ENCODE measurements at regions not wholly inside any gene's neighbourhood (a gene's known extent, or its start where the extent isn't known, plus 50 kb on each side); places are given as distances from the start of the nearest gene placed in this dataset.

GRCh38 chr5:42241636-42242035 is 181.6 kb upstream of the GHR start:
- intact Hi-C loops (cut with micrococcal nuclease) = no loop called here
- Histone ChIP-seq H3K36me3 (ENCODE audit: control insufficient read depth in 2 of 2, extremely low read depth in 1 of 2, insufficient read depth in 2 of 2, low read length in 2 of 2) (no peaks in the 10 kb centered on the region), H3K79me2 (ENCODE audit: control insufficient read depth, insufficient read depth, low read length) (no peaks in the 10 kb centered on the region), H3K9me3 (replicated peaks; ENCODE audit: control insufficient read depth, insufficient read depth, low read length) (no peaks in the 10 kb centered on the region), H3K9ac (replicated peaks; ENCODE audit: extremely low read depth, insufficient read depth, low read length) (no peak overlapping the region), H4K20me1 (replicated peaks; ENCODE audit: control insufficient read depth, extremely low read depth, insufficient read depth, low read length) (no peaks in the 10 kb centered on the region), H3K27ac (ENCODE audit: insufficient read depth, low read depth, low read length) (no peak overlapping the region), H2AFZ (ENCODE audit: low read depth, low read length) (no peak overlapping the region), H3K4me3 (replicated peaks in 1 of 3; ENCODE audit: insufficient read depth in 1 of 3, low read depth in 1 of 3, low read length in 3 of 3) (no peak overlapping the region), H3K27me3 (ENCODE audit: control insufficient read depth in 2 of 2, insufficient read depth in 2 of 2, low read length in 2 of 2) (no peaks in the 10 kb centered on the region), H3K9me1 (replicated peaks; ENCODE audit: control insufficient read depth, extremely low read depth, insufficient read depth, low read length) (no peaks in the 10 kb centered on the region), H3K4me2 (ENCODE audit: insufficient read depth, low read length) (no peak overlapping the region), H3K4me1 (ENCODE audit: control insufficient read depth, extremely low read depth, insufficient read depth, low read length) (no peaks in the 10 kb centered on the region)
- DNase-seq (ENCODE audit: low read depth, low spot score) (no peak), FAIRE-seq (no peak)
- dilution Hi-C loops (cut with MboI; ENCODE audit: extremely low pct_ligation_motif_present, low sequenced_read_pairs) = no loop called here
- TF ChIP-seq EZH2 (IDR thresholded peaks at IDR 0.05; ENCODE audit: borderline replicate concordance, low read depth, low read length, severe bottlenecking) (no peak), JUN (IDR thresholded peaks at IDR 0.05; ENCODE audit: borderline replicate concordance, insufficient read depth, insufficient read length, low read depth) (no peak), FOS (IDR thresholded peaks at IDR 0.05; ENCODE audit: borderline replicate concordance, insufficient read depth, low read length) (no peak), CTCF (IDR thresholded peaks at IDR 0.05; ENCODE audit: extremely low read depth in 1 of 2, insufficient read depth in 1 of 2, low read depth in 1 of 2, low read length in 2 of 2) (no peak), MYC (IDR thresholded peaks at IDR 0.05; ENCODE audit: low read depth, low read length) (no peak), GATA2 (IDR thresholded peaks at IDR 0.05; ENCODE audit: insufficient read depth, insufficient read length, low read depth, low read length) (no peak), POLR2A (IDR thresholded peaks at IDR 0.05; ENCODE audit: low read depth, low read length) (no peak), POLR2AphosphoS5 (IDR thresholded peaks at IDR 0.05; ENCODE audit: insufficient read depth, low read depth, low read length) (no peak), MAX (IDR thresholded peaks at IDR 0.05; ENCODE audit: insufficient read depth, insufficient read length) (no peak)
- no TSS peak for BruUV-seq (replicated peaks)
- POLR2A ChIA-PET = no interaction called here
- CTCF ChIA-PET = no interaction called here

Measured in endothelial cell of umbilical vein (primary cell).